Peyer's patch (tissue), 4 donors: ENCODE measurements at regions not wholly inside any gene's neighbourhood (a gene's known extent, or its start where the extent isn't known, plus 50 kb on each side); places are given as distances from the start of the nearest gene placed in this dataset.
A peak's percentile ranks its signal among the peaks of the same experiment; 100 is the strongest.

Source experiments
- DNase-seq, 3 donors: peaks; one replicate each; pipeline ENCODE4 v3.0.0-alpha.2; 2017 to 2019
- H3K27ac ChIP-seq, 4 donors: fragments of 200-600 bp; sonication (generic); one replicate each; pipeline ENCODE4 v1.5.1; 2016 to 2019
- H3K27me3 ChIP-seq, 2 donors: fragments of 200-600 bp; sonication (generic); one replicate each; pipeline ENCODE4 v1.5.1; 2019
- H3K36me3 ChIP-seq, 3 donors: fragments of 200-600 bp; sonication (generic); one replicate each; pipeline ENCODE4 v1.5.1; 2016 to 2019
- H3K4me1 ChIP-seq, 4 donors: fragments of 200-600 bp; sonication (generic); one replicate each; pipeline ENCODE4 v1.5.1; 2016 to 2019
- H3K4me3 ChIP-seq, 4 donors: fragments of 200-600 bp; sonication (generic); 1 replicate in 3 of 4; 2 replicates in 1 of 4; pipeline ENCODE4 v1.5.1; 2016 to 2019; ENCODE audit warnings: mild to moderate bottlenecking in 1 of 4
- H3K9me3 ChIP-seq, 4 donors: fragments of 200-600 bp; sonication (generic); one replicate each; pipeline ENCODE4 v1.5.1; 2016 to 2019; ENCODE audit warnings: mild to moderate bottlenecking in 1 of 4
- CTCF ChIP-seq, 6 experiments: fragments of 450-650 bp in 4 of 6; fragments of 200-600 bp in 2 of 6; sonication (generic) in 1 of 6; IDR thresholded peaks; one replicate each; pipeline ENCODE4 v1.5.1; 2017 to 2019; ENCODE audit warnings: antibody characterized with exemption in 6 of 6, mild to moderate bottlenecking in 3 of 6, moderate library complexity in 1 of 6
- POLR2A ChIP-seq, 2 donors: fragments of 450-650 bp; IDR thresholded peaks; one replicate each; pipeline ENCODE4 v1.5.1; 2017; ENCODE audit warnings: antibody characterized with exemption in 2 of 2, mild to moderate bottlenecking in 2 of 2, moderate library complexity in 2 of 2

- peaks cover 0 to 9% (median 0%) of the 10 kb centered on the region in 4 donors for H3K4me1 ChIP-seq
- H3K36me3 ChIP-seq = no peaks in the 10 kb centered on the region
- DNase-seq = no peak
- no peaks in the 10 kb centered on the region for H3K27me3 ChIP-seq
- H3K9me3 ChIP-seq = no peaks in the 10 kb centered on the region
- H3K27ac ChIP-seq = peak overlapping the region in 1 of 4 donors; percentile 2
- TF ChIP-seq POLR2A (IDR thresholded peaks at IDR 0.05) (no peak), CTCF (IDR thresholded peaks at IDR 0.05) (no peak)
- H3K4me3 ChIP-seq = no peak overlapping the region
Measured at GRCh38 chr6:25133568-25133967, 145.6 kb upstream of the CARMIL1 start.

DNA sequence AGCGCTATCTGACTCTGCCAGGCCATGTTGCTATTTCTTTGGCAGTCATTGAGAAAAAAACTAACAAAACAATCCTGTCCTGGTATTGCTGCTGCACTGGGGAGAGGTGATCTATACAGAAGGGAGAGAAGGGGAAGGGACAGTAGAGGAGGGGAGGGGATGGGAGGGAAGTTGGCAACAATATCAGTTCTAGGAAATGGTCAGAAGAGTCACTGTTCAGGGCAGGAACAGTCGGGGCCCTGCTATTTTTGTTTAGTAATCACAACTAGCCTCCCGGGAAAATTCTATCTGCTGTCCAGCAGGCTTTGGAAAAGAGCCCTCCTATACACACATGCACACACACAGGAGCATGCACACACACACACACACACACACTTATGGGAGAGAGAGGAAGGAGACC lies 142.3 kb upstream of the CARMIL1 start:
- no peak for DNase-seq
- Histone ChIP-seq H3K4me3 (peak overlapping the region in 3 of 4 donors; percentile 40 to 51 (median 48)), H3K27ac (peak overlapping the region; percentile 77 to 87 (median 86)), H3K27me3 (no peaks in the 10 kb centered on the region), H3K4me1 (peaks cover 0 to 9% (median 0%) of the 10 kb centered on the region in 4 donors), H3K9me3 (no peaks in the 10 kb centered on the region), H3K36me3 (no peaks in the 10 kb centered on the region)
- TF ChIP-seq CTCF (IDR thresholded peaks at IDR 0.05) (no peak), POLR2A (IDR thresholded peaks at IDR 0.05) (no peak)

DNA sequence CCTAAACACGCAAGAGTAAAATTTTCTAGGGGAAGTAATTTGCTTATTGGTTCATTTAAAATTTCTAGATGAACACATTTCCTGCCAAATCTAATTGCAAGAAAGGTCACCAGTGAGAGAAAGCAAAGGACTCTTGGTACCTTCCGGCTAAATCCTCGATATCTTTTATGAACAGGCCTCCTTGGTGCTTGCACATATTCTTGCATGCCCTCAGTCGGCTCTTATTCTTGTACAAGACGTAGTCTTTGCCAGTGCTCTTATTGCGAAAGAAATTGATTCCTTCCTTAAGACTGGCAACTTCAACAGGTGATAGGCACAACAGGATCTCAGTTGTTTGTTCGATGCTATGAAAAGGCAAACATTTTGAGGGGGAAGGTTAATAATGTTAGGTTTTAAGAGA lies 141.7 kb upstream of the CARMIL1 start:
- DNase-seq = peak in 1 of 3 donors; percentile 21
- TF ChIP-seq CTCF (IDR thresholded peaks at IDR 0.05) (no peak), POLR2A (IDR thresholded peaks at IDR 0.05) (no peak)
- no peaks in the 10 kb centered on the region for H3K9me3 ChIP-seq
- H3K4me1 ChIP-seq = peaks cover 0 to 9% (median 0%) of the 10 kb centered on the region in 4 donors
- no peaks in the 10 kb centered on the region for H3K36me3 ChIP-seq
- peak overlapping the region; percentile 77 to 87 (median 86) for H3K27ac ChIP-seq
- H3K27me3 ChIP-seq = no peaks in the 10 kb centered on the region
- H3K4me3 ChIP-seq = peak overlapping the region; percentile 27 to 51 (median 44)

- Histone ChIP-seq H3K27ac (peak overlapping the region; percentile 77 to 87 (median 86)), H3K9me3 (no peaks in the 10 kb centered on the region), H3K27me3 (no peaks in the 10 kb centered on the region), H3K4me1 (peaks cover 0 to 9% (median 0%) of the 10 kb centered on the region in 4 donors), H3K4me3 (peak overlapping the region; percentile 27 to 51 (median 44)), H3K36me3 (no peaks in the 10 kb centered on the region)
- peak in 1 of 3 donors; percentile 22 for DNase-seq
- no peak for TF ChIP-seq CTCF (IDR thresholded peaks at IDR 0.05)
- no peak for TF ChIP-seq POLR2A (IDR thresholded peaks at IDR 0.05)
Measured at GRCh38 chr6:25137916-25138232, 141.3 kb upstream of the CARMIL1 start.

- Histone ChIP-seq H3K36me3 (no peaks in the 10 kb centered on the region), H3K4me3 (peak overlapping the region; percentile 27 to 51 (median 44)), H3K27ac (peak overlapping the region; percentile 77 to 87 (median 86)), H3K27me3 (no peaks in the 10 kb centered on the region), H3K9me3 (no peaks in the 10 kb centered on the region), H3K4me1 (peaks cover 0 to 9% (median 0%) of the 10 kb centered on the region in 4 donors)
- DNase-seq = peak in 2 of 3 donors; percentile 72 to 85
- TF ChIP-seq CTCF (IDR thresholded peaks at IDR 0.05) = peak in 1 of 6 experiments; percentile 20
- TF ChIP-seq POLR2A (IDR thresholded peaks at IDR 0.05) = peak in 1 of 2 donors; percentile 38
Measured at GRCh38 chr6:25138233-25138933, 140.8 kb upstream of the CARMIL1 start.
